CD14-positive monocyte (primary cell): ENCODE measurements at regions not wholly inside any gene's neighbourhood (a gene's known extent, or its start where the extent isn't known, plus 50 kb on each side); places are given as distances from the start of the nearest gene placed in this dataset.

ENCODE experiments used
- DNase-seq, 3 donors: peaks; one replicate each; pipeline ENCODE4 v3.0.0-alpha.2; 2011 to 2022
- H2AFZ ChIP-seq: 2 replicates; pipeline ENCODE4 v1.6.0; 2012; ENCODE audit warnings: mild to moderate bottlenecking, low read depth, low read length, inconsistent platforms; ENCODE audit not compliant: insufficient read depth, poor library complexity, severe bottlenecking
- H3K27ac ChIP-seq, 2 donors: 1 replicate in 1 of 2; 2 replicates in 1 of 2; pipeline ENCODE4 v1.5.1; 2012 to 2013; ENCODE audit warnings: low read length in 2 of 2, control low read depth in 1 of 2, inconsistent platforms in 1 of 2, low read depth in 1 of 2, mild to moderate bottlenecking in 1 of 2
- H3K27me3 ChIP-seq, 2 donors: one replicate each; pipeline versions ENCODE4 v1.6.0 to v1.6.1; 2011 to 2013; ENCODE audit warnings: low read length in 2 of 2; ENCODE audit not compliant: control insufficient read depth in 2 of 2, insufficient read depth in 2 of 2
- H3K36me3 ChIP-seq, 2 donors: replicated peaks in 1 of 2; 1 replicate in 1 of 2; 2 replicates in 1 of 2; pipeline versions ENCODE4 v1.5.1 to v1.6.1; 2012 to 2013; ENCODE audit warnings: low read length in 2 of 2, control low read depth in 1 of 2, inconsistent platforms in 1 of 2, mild to moderate bottlenecking in 1 of 2; ENCODE audit not compliant: insufficient read depth in 2 of 2, control insufficient read depth in 1 of 2
- H3K4me1 ChIP-seq, 2 donors: 1 replicate in 1 of 2; 2 replicates in 1 of 2; pipeline versions ENCODE4 v1.5.1 to v1.6.1; 2012 to 2013; ENCODE audit warnings: low read length in 2 of 2, control low read depth in 1 of 2, inconsistent platforms in 1 of 2, mild to moderate bottlenecking in 1 of 2, moderate library complexity in 1 of 2; ENCODE audit not compliant: insufficient read depth in 2 of 2, control insufficient read depth in 1 of 2
- H3K4me2 ChIP-seq: replicated peaks from 2 replicates; pipeline ENCODE3; 2012; ENCODE audit warnings: low read length, moderate library complexity, mild to moderate bottlenecking; ENCODE audit not compliant: poor library complexity, severe bottlenecking; ENCODE audit errors: extremely low read depth
- H3K4me3 ChIP-seq, 3 experiments: fragments of 200-600 bp in 1 of 3; sonication (generic) in 1 of 3; replicated peaks in 1 of 3; 1 replicate in 2 of 3; 2 replicates in 1 of 3; pipeline ENCODE4 v1.5.1; 2011 to 2013; ENCODE audit warnings: low read length in 3 of 3, mild to moderate bottlenecking in 3 of 3, control low read depth in 2 of 3, low read depth in 2 of 3, inconsistent platforms in 1 of 3, moderate library complexity in 1 of 3
- H3K79me2 ChIP-seq: 2 replicates; pipeline ENCODE4 v1.6.0; 2012; ENCODE audit warnings: mild to moderate bottlenecking, control low read depth, inconsistent platforms, low read length, moderate library complexity; ENCODE audit not compliant: insufficient read depth
- H3K9ac ChIP-seq: 2 replicates; pipeline ENCODE4 v1.6.0; 2017; ENCODE audit warnings: low read length, mild to moderate bottlenecking; ENCODE audit not compliant: insufficient read depth, poor library complexity, severe bottlenecking
- H3K9me3 ChIP-seq, 2 donors: replicated peaks in 1 of 2; 1 replicate in 1 of 2; 2 replicates in 1 of 2; pipeline versions ENCODE4 v1.5.1 to v1.6.1; 2012 to 2013; ENCODE audit warnings: low read length in 2 of 2, control low read depth in 1 of 2; ENCODE audit not compliant: control insufficient read depth in 1 of 2, insufficient read depth in 1 of 2
- H4K20me1 ChIP-seq: 2 replicates; pipeline ENCODE4 v1.6.0; 2012; ENCODE audit warnings: mild to moderate bottlenecking, low read length, control low read depth, moderate library complexity; ENCODE audit not compliant: insufficient read depth
- H3K27ac Mint-ChIP-seq, 7 donors: one replicate each; pipeline ENCODE4 v1.8.0; 2020; ENCODE audit warnings: mild to moderate bottlenecking in 7 of 7, mixed read lengths in 7 of 7, moderate library complexity in 6 of 7, inconsistent platforms in 2 of 7
- H3K27me3 Mint-ChIP-seq, 3 donors: one replicate each; pipeline ENCODE4 v1.8.0; 2021 to 2022; ENCODE audit warnings: low read depth in 3 of 3, mild to moderate bottlenecking in 3 of 3, mixed read lengths in 3 of 3, moderate library complexity in 3 of 3, inconsistent platforms in 1 of 3
- H3K36me3 Mint-ChIP-seq, 2 donors: one replicate each; pipeline ENCODE4 v1.8.0; 2020; ENCODE audit warnings: mixed read lengths in 2 of 2, inconsistent platforms in 1 of 2, mild to moderate bottlenecking in 1 of 2
- H3K4me1 Mint-ChIP-seq: one replicate; pipeline ENCODE4 v1.8.0; 2020; ENCODE audit warnings: mild to moderate bottlenecking, mixed read lengths
- H3K4me3 Mint-ChIP-seq, 2 donors: one replicate each; pipeline ENCODE4 v1.8.0; 2020; ENCODE audit warnings: mild to moderate bottlenecking in 2 of 2, mixed read lengths in 2 of 2, moderate library complexity in 1 of 2
- H3K9me3 Mint-ChIP-seq, 7 donors: one replicate each; pipeline ENCODE4 v1.8.0; 2020 to 2022; ENCODE audit warnings: mixed read lengths in 7 of 7, mild to moderate bottlenecking in 6 of 7, moderate library complexity in 6 of 7, inconsistent platforms in 2 of 7
- CTCF ChIP-seq: fragments of 200-600 bp; IDR thresholded peaks from one replicate; pipeline ENCODE4 v1.8.0; 2022; ENCODE audit warnings: antibody characterized with exemption, mild to moderate bottlenecking
- WGBS: methylation state at CpG from one replicate; pipeline ENCODE4 v1.1.5; 2013; ENCODE audit warnings: missing lambda C conversion rate; ENCODE audit not compliant: insufficient coverage; 5-methylcytosine and 5-hydroxymethylcytosine counted together
- intact Hi-C, 2 donors: fragments of 100-400 bp; cut with micrococcal nuclease; formaldehyde crosslinking; loops; one replicate each; pipeline versions ENCODE4 v1.15.0 to v1.15.1; 2023

- no peaks in the 10 kb centered on the region for H3K4me1 ChIP-seq
- H3K4me3 Mint-ChIP-seq = no peak overlapping the region
- H3K79me2 ChIP-seq = no peaks in the 10 kb centered on the region
- peaks cover 0 to 3% of the 10 kb centered on the region in 2 donors for H3K9me3 ChIP-seq
- no peaks in the 10 kb centered on the region for H3K27me3 ChIP-seq
- DNase-seq = no peak
- no peak overlapping the region for H2AFZ ChIP-seq
- no peak overlapping the region for H3K9ac ChIP-seq
- no peak for TF ChIP-seq CTCF
- no peak overlapping the region for H3K27ac ChIP-seq
- no peaks in the 10 kb centered on the region for H3K36me3 ChIP-seq
- no CpG with 5 or more reads among the region's 2 CpGs for WGBS
- H3K27me3 Mint-ChIP-seq = no peaks in the 10 kb centered on the region
- H3K4me3 ChIP-seq = no peak overlapping the region
- no peaks in the 10 kb centered on the region for H3K4me1 Mint-ChIP-seq
- no peak overlapping the region for H3K4me2 ChIP-seq
- H3K27ac Mint-ChIP-seq = no peak overlapping the region
- H3K36me3 Mint-ChIP-seq = no peaks in the 10 kb centered on the region
- peaks cover 0 to 9% (median 0%) of the 10 kb centered on the region in 7 donors for H3K9me3 Mint-ChIP-seq
- H4K20me1 ChIP-seq = no peaks in the 10 kb centered on the region
- intact Hi-C loops = no loop called here
Observed at GRCh38 chr5:20694121-20694520, 706.1 kb upstream of the CDH18 start.

- Histone ChIP-seq H3K9ac (no peak overlapping the region), H3K4me1 (no peaks in the 10 kb centered on the region), H4K20me1 (no peaks in the 10 kb centered on the region), H2AFZ (no peak overlapping the region), H3K36me3 (no peaks in the 10 kb centered on the region), H3K27ac (no peak overlapping the region), H3K27me3 (no peaks in the 10 kb centered on the region), H3K9me3 (peaks cover 0 to 3% of the 10 kb centered on the region in 2 donors), H3K4me2 (no peak overlapping the region), H3K79me2 (no peaks in the 10 kb centered on the region), H3K4me3 (no peak overlapping the region)
- intact Hi-C loops = no loop called here
- no peak for TF ChIP-seq CTCF
- H3K4me3 Mint-ChIP-seq = no peak overlapping the region
- peaks cover 0 to 13% (median 0%) of the 10 kb centered on the region in 7 donors for H3K9me3 Mint-ChIP-seq
- H3K36me3 Mint-ChIP-seq = no peaks in the 10 kb centered on the region
- no peak overlapping the region for H3K27ac Mint-ChIP-seq
- no peak for DNase-seq
- H3K4me1 Mint-ChIP-seq = no peaks in the 10 kb centered on the region
- no CpG with 5 or more reads among the region's 1 CpG for WGBS
- no peaks in the 10 kb centered on the region for H3K27me3 Mint-ChIP-seq
Observed at GRCh38 chr5:20692913-20693312, 704.9 kb upstream of the CDH18 start.
